Lower lobe of right lung (tissue), 2 donors: ENCODE measurements at regions not wholly inside any gene's neighbourhood (a gene's known extent, or its start where the extent isn't known, plus 50 kb on each side); places are given as distances from the start of the nearest gene placed in this dataset.

Experiments used
- ATAC-seq, 2 donors: fragments of 200-7000 bp; cut with Tn5 transposase; one replicate each; pipeline ENCODE4 v1.9.1; 2020 to 2022; ENCODE audit warnings: mild to moderate bottlenecking in 2 of 2, moderate library complexity in 2 of 2
- DNase-seq: peaks from one replicate; pipeline ENCODE4 v3.0.0-alpha.2; 2020
- H3K27ac ChIP-seq: fragments of 200-600 bp; one replicate; pipeline ENCODE4 v1.8.0; 2022
- H3K27me3 ChIP-seq: fragments of 200-600 bp; one replicate; pipeline ENCODE4 v1.8.0; 2022; ENCODE audit warnings: low read depth
- H3K36me3 ChIP-seq: fragments of 200-600 bp; one replicate; pipeline ENCODE4 v1.8.0; 2022; ENCODE audit warnings: mild to moderate bottlenecking
- H3K4me1 ChIP-seq: fragments of 200-600 bp; one replicate; pipeline ENCODE4 v1.8.0; 2022
- H3K4me3 ChIP-seq: fragments of 200-600 bp; one replicate; pipeline ENCODE4 v1.8.0; 2022; ENCODE audit warnings: mild to moderate bottlenecking
- H3K9me3 ChIP-seq: fragments of 200-600 bp; one replicate; pipeline ENCODE4 v1.8.0; 2022
- intact Hi-C: fragments of 100-400 bp; cut with DNase I; formaldehyde crosslinking; loops from one replicate; pipeline ENCODE4 v1.11.0; 2022
- TF ChIP-seq, protein P1 (sequence below): fragments of 200-600 bp; IDR thresholded peaks from one replicate; pipeline ENCODE4 v1.8.0; 2022; ENCODE audit warnings: antibody characterized with exemption, mild to moderate bottlenecking
- donor health status: DM: no; HTN: yes; CAD: no; lungs with severe emphysema.

DNA sequence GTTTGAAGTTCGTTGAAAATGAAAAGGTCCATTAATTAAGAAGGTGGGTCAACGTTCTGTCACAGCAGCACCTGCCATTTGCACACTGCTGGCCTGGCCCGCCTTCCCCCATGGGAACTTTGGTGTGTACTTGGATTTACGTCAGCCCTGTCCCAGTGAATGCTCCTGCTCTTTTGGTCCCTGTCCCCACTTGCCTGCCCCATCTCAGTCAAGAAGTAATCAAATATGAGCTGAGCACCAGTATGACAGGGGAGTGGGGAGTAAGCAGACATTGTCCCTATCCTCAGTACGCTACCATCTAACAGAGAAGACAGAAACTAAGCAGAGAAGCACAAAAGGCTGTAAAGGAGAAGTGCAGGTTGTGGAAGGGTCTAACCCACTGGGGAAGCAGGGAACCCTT lies 65.1 kb downstream of the SLC4A3 start:
- no peaks in the 10 kb centered on the region for H3K9me3 ChIP-seq
- H3K36me3 ChIP-seq, result no peaks in the 10 kb centered on the region
- TF ChIP-seq, protein P1, sequence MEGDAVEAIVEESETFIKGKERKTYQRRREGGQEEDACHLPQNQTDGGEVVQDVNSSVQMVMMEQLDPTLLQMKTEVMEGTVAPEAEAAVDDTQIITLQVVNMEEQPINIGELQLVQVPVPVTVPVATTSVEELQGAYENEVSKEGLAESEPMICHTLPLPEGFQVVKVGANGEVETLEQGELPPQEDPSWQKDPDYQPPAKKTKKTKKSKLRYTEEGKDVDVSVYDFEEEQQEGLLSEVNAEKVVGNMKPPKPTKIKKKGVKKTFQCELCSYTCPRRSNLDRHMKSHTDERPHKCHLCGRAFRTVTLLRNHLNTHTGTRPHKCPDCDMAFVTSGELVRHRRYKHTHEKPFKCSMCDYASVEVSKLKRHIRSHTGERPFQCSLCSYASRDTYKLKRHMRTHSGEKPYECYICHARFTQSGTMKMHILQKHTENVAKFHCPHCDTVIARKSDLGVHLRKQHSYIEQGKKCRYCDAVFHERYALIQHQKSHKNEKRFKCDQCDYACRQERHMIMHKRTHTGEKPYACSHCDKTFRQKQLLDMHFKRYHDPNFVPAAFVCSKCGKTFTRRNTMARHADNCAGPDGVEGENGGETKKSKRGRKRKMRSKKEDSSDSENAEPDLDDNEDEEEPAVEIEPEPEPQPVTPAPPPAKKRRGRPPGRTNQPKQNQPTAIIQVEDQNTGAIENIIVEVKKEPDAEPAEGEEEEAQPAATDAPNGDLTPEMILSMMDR, result no peak
- H3K4me3 ChIP-seq, result no peak overlapping the region
- intact Hi-C loops, result no loop called here
- H3K4me1 ChIP-seq, result no peaks in the 10 kb centered on the region
- DNase-seq (no peak), ATAC-seq (no peak)
- H3K27me3 ChIP-seq, result peaks cover 6% of the 10 kb centered on the region
- H3K27ac ChIP-seq, result no peak overlapping the region

DNA sequence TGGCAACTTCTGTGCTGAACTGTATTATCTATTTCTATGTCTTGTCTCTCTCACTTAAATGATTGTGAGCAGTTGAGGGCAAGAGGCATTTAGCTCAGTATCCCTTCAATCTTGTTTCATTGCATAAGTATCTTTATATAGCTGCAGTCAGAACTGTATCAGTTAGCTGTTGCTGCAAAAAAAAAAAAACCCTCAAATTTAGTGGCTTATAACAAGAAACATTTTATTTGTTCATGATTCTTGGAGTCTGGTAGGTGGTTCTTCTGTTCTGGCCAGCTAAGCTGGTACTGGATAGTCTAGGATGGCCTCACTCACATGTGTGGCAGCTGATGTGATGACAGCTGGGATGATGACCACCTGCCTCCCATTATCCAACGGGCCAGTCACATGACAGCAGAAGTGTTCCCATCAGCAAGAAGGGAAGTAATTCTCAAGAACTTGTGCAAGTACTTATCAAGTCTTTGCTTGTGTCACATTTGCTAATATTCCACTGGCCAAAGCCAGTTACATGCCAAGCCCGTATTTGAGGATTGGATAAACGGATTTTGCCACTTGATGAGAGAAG lies 67.8 kb downstream of the SLC4A3 start:
- no peak for ATAC-seq
- Histone ChIP-seq H3K9me3 (no peaks in the 10 kb centered on the region), H3K27me3 (no peaks in the 10 kb centered on the region), H3K36me3 (no peaks in the 10 kb centered on the region), H3K4me1 (no peaks in the 10 kb centered on the region), H3K4me3 (no peak overlapping the region), H3K27ac (no peak overlapping the region)
- DNase-seq, result no peak
- intact Hi-C loops, result no loop called here
- TF ChIP-seq, protein P1, result no peak

DNA sequence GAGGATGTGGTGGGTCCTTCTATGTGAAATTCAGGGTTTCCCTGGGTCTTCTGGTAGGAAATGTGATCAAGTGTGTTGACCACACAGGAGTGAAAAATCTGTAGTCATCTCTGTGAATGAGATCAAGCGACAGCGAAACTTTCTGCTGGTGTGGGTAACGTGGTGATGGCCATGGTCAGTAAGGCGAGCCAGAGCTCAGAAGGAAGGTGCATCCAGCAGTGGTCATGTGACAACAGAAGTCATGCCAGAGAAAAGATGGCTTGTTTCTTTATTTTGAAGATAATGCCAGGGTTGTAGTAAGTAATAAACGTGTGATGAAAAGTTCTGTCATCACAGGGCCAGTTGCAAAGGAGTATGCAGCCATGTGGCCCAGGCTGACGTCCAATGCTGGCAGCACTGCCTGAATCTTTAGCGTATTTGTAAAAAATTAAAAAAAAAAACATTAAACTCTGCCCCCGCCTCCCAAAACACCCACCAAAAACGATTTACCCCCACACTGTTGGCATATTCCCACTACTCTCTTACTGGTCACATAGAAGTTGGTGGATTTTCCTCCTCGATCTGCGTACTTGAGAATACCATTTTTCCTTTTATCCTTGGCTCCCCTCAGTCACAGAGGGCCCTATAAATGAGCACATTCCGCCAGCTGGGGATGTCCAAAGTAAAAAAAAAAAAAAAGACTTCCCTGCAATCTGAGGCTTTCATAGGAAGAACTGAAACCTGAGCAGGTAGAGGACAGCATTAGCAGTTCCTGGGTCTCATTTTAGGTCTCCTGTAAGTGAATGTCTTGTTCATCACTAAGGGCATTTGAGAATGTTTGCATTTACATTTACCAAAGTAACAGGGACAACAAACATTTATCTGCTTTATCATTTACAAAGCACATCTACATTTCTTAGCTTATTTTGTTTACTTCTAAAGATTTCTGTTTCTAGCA lies 70.6 kb downstream of the SLC4A3 start:
- Histone ChIP-seq H3K4me3 (no peak overlapping the region), H3K27me3 (no peaks in the 10 kb centered on the region), H3K9me3 (no peaks in the 10 kb centered on the region), H3K27ac (no peak overlapping the region), H3K4me1 (peaks cover 2% of the 10 kb centered on the region), H3K36me3 (no peaks in the 10 kb centered on the region)
- DNase-seq (no peak), ATAC-seq (no peak)
- intact Hi-C loops, result no loop called here
- TF ChIP-seq, protein P1, result no peak

DNA sequence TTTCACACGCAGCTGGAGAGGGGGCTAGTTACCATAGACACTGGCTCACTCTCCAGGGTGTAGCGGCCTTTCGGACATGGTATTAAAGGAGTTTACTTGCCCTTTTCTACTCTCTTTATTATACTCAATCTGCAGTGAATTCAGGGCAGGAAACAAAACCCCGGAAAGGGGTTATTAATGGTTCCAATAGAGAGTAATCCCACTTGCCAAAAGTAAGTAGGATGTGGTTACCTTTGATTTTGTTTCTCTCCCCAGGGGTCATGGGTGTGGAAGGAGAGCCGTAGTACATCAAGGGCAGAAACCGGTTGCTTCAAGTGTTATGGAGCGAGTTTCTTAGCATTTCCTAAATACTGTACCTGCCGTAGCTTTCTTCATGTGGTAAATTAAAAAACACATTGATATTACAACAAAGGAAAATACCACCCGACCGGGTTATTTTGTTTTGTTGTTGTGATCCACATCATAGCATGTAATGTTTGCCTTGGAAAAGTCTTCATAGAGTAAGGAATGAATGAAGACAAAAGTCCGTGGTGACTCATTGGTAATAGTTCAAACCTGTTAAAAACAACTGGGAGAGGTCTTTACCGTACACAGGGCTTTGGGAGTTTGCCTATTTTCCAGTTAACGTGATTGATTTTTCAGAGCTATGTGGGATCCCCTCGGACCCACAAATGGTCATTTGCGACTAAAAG lies 71.5 kb downstream of the SLC4A3 start:
- Histone ChIP-seq H3K36me3 (no peaks in the 10 kb centered on the region), H3K27me3 (no peaks in the 10 kb centered on the region), H3K4me1 (peaks cover 7% of the 10 kb centered on the region), H3K27ac (no peak overlapping the region), H3K9me3 (no peaks in the 10 kb centered on the region), H3K4me3 (no peak overlapping the region)
- TF ChIP-seq, protein P1, result no peak
- no peak for ATAC-seq
- intact Hi-C loops, result no loop called here
- no peak for DNase-seq

DNA sequence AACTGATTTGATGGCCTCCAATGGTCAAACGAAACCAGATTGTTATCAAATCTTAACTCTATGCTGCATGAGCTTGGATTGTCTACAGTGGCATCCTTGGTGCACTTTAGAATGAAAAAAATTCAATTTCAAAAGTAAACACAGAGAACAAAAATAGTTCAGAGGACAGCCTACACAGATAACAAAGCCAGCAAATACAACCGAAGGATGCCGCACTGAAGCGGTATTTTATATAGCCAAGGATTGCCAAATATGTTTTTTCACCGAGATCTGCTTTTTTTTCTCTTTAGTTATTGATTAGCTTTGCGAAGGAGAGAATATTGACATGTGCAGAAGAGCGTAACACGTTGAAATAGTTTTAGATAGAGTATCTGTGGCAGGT lies 72.0 kb downstream of the SLC4A3 start:
- no peak overlapping the region for H3K4me3 ChIP-seq
- intact Hi-C loops, result no loop called here
- no peaks in the 10 kb centered on the region for H3K27me3 ChIP-seq
- H3K9me3 ChIP-seq, result no peaks in the 10 kb centered on the region
- DNase-seq (no peak), ATAC-seq (no peak)
- peaks cover 7% of the 10 kb centered on the region for H3K4me1 ChIP-seq
- TF ChIP-seq, protein P1, result no peak
- H3K27ac ChIP-seq, result no peak overlapping the region
- no peaks in the 10 kb centered on the region for H3K36me3 ChIP-seq
